ENCODE measurements at regions not wholly inside any gene's neighbourhood (a gene's known extent, or its start where the extent isn't known, plus 50 kb on each side); places are given as distances from the start of the nearest gene placed in this dataset.

DNA sequence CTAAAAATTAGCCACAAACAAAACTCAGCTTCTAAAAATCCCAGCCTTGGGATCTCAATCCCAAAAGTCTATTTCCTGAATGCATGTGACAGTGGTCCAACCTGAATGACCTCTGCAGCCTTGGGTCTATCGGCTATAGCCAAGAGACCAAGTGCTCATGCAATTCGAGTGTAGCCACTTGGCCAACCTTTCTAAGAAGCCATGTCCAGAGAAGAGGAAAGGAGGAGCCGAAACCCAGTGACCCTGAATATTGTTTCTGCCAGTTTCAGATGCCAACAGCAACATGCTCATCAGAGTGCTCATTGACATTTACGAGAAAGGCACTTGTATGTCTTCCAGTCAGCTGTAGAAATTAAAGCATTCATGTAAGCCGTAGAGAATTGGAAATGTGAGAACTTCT is 1231.9 kb downstream of the NLGN4Y start:
- Histone ChIP-seq H3K4me3 (no peak overlapping the region), H3K27me3 (replicated peaks; ENCODE audit: insufficient read depth) (no peaks in the 10 kb centered on the region), H3K27ac (no peak overlapping the region), H3K4me1 (ENCODE audit: control insufficient read depth in 1 of 2, low read depth in 2 of 2) (no peaks in the 10 kb centered on the region), H3K9me3 (no peaks in the 10 kb centered on the region), H3K36me3 (no peaks in the 10 kb centered on the region)
- TF ChIP-seq, protein P1, sequence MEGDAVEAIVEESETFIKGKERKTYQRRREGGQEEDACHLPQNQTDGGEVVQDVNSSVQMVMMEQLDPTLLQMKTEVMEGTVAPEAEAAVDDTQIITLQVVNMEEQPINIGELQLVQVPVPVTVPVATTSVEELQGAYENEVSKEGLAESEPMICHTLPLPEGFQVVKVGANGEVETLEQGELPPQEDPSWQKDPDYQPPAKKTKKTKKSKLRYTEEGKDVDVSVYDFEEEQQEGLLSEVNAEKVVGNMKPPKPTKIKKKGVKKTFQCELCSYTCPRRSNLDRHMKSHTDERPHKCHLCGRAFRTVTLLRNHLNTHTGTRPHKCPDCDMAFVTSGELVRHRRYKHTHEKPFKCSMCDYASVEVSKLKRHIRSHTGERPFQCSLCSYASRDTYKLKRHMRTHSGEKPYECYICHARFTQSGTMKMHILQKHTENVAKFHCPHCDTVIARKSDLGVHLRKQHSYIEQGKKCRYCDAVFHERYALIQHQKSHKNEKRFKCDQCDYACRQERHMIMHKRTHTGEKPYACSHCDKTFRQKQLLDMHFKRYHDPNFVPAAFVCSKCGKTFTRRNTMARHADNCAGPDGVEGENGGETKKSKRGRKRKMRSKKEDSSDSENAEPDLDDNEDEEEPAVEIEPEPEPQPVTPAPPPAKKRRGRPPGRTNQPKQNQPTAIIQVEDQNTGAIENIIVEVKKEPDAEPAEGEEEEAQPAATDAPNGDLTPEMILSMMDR (IDR thresholded peaks at IDR 0.05), result no peak
- no peak for ATAC-seq (ENCODE audit: insufficient number of reproducible peaks, low FRiP score, low read depth)
- DNase-seq (ENCODE audit: low spot score), result no peak

DNA sequence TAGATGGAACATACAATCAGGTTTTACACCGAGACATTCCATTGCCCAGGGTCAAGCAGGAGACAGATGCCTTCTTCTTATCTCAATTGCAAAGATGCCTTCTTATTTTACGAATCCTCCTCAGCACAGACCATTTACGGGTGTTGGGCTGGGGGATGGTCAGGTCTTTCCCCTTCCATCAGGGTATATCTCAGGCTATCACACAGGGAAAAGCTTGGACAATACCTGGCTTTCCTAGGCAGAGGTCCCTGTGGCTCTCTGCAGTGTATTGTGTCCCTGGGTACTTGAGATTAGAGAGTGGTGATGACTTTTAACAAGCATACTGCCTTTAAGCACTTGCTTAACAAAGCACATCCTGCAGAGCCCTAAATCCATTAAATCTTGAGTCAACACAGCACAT is 1249.2 kb downstream of the NLGN4Y start:
- no peaks in the 10 kb centered on the region for H3K4me1 ChIP-seq (ENCODE audit: control insufficient read depth in 1 of 2, low read depth in 2 of 2)
- no peaks in the 10 kb centered on the region for H3K27me3 ChIP-seq (replicated peaks; ENCODE audit: insufficient read depth)
- DNase-seq (ENCODE audit: low spot score) (no peak), ATAC-seq (ENCODE audit: insufficient number of reproducible peaks, low FRiP score, low read depth) (no peak)
- H3K36me3 ChIP-seq, result no peaks in the 10 kb centered on the region
- H3K9me3 ChIP-seq, result no peaks in the 10 kb centered on the region
- no peak overlapping the region for H3K4me3 ChIP-seq
- TF ChIP-seq, protein P1 (IDR thresholded peaks at IDR 0.05), result no peak
- H3K27ac ChIP-seq, result no peak overlapping the region

DNA sequence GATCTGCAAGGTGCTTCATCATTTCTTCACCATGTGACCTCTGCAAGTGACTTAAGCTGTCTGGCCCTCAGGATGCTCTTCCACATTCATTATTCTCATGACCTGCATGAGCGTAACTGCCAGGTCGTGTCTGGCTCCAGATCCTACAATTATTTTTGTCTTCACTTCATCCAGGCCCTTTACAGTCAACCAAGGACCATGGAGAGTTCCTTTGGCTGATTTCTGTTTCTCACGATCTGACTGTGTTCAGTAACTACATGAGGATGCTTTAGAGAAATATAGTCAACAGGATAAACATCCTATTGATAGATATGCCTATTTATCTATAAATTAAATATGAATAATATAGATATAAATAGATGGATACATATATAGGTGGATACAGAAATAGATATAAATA is 1251.6 kb downstream of the NLGN4Y start:
- Histone ChIP-seq H3K4me1 (ENCODE audit: control insufficient read depth in 1 of 2, low read depth in 2 of 2) (no peaks in the 10 kb centered on the region), H3K4me3 (no peak overlapping the region), H3K27ac (no peak overlapping the region), H3K9me3 (no peaks in the 10 kb centered on the region), H3K36me3 (no peaks in the 10 kb centered on the region), H3K27me3 (replicated peaks; ENCODE audit: insufficient read depth) (no peaks in the 10 kb centered on the region)
- ATAC-seq (ENCODE audit: insufficient number of reproducible peaks, low FRiP score, low read depth) (no peak), DNase-seq (ENCODE audit: low spot score) (no peak)
- TF ChIP-seq, protein P1 (IDR thresholded peaks at IDR 0.05), result no peak

GRCh38 chrY:15779891-15780290 is 1255.6 kb downstream of the NLGN4Y start:
- no peak for ATAC-seq (ENCODE audit: insufficient number of reproducible peaks, low FRiP score, low read depth)

GRCh38 chrY:15800021-15800420 is 1275.7 kb downstream of the NLGN4Y start:
- TF ChIP-seq, protein P1 (IDR thresholded peaks at IDR 0.05), result no peak
- Histone ChIP-seq H3K9me3 (no peaks in the 10 kb centered on the region), H3K4me1 (ENCODE audit: control insufficient read depth in 1 of 2, low read depth in 2 of 2) (no peaks in the 10 kb centered on the region), H3K27me3 (replicated peaks; ENCODE audit: insufficient read depth) (no peaks in the 10 kb centered on the region), H3K27ac (no peak overlapping the region), H3K36me3 (no peaks in the 10 kb centered on the region), H3K4me3 (no peak overlapping the region)
- no peak for ATAC-seq (ENCODE audit: insufficient number of reproducible peaks, low FRiP score, low read depth)
- no peak for DNase-seq (ENCODE audit: low spot score)

More at GRCh38 chrY:15779891-15780290, 1255.6 kb downstream of the NLGN4Y start:
- DNase-seq (ENCODE audit: low spot score), result no peak
- H3K36me3 ChIP-seq, result no peaks in the 10 kb centered on the region
- no peaks in the 10 kb centered on the region for H3K4me1 ChIP-seq (ENCODE audit: control insufficient read depth in 1 of 2, low read depth in 2 of 2)
- H3K27me3 ChIP-seq (replicated peaks; ENCODE audit: insufficient read depth), result no peaks in the 10 kb centered on the region
- H3K27ac ChIP-seq, result no peak overlapping the region
- TF ChIP-seq, protein P1 (IDR thresholded peaks at IDR 0.05), result no peak
- H3K4me3 ChIP-seq, result no peak overlapping the region
- no peaks in the 10 kb centered on the region for H3K9me3 ChIP-seq

Data from thoracic aorta (tissue), 2 donors.